BLaER1 treated with 17β-estradiol and CSF1 and Interleukin-3, amounts not matched to agents 10 nM and 100 nM (cell line): ENCODE measurements at regions not wholly inside any gene's neighbourhood (a gene's known extent, or its start where the extent isn't known, plus 50 kb on each side); places are given as distances from the start of the nearest gene placed in this dataset.

Source experiments
- H3K27ac ChIP-seq, 11 experiments: shearing (Covaris generic); formaldehyde crosslinking; 2 replicates each; pipeline ENCODE4 v1.8.1; 2022
- H3K27me3 ChIP-seq, 11 experiments: shearing (Covaris generic); formaldehyde crosslinking; 2 replicates each; pipeline ENCODE4 v1.8.1; 2022
- H3K36me3 ChIP-seq, 11 experiments: shearing (Covaris generic); formaldehyde crosslinking; 2 replicates each; pipeline ENCODE4 v1.8.1; 2022
- H3K4me1 ChIP-seq, 10 experiments: shearing (Covaris generic); formaldehyde crosslinking; 2 replicates each; pipeline ENCODE4 v1.8.1; 2022
- H3K4me2 ChIP-seq, 11 experiments: shearing (Covaris generic); formaldehyde crosslinking; 2 replicates each; pipeline ENCODE4 v1.8.1; 2022
- H3K4me3 ChIP-seq, 10 experiments: shearing (Covaris generic); formaldehyde crosslinking; 2 replicates each; pipeline ENCODE4 v1.8.1; 2022
- H3K9ac ChIP-seq, 11 experiments: shearing (Covaris generic); formaldehyde crosslinking; 2 replicates each; pipeline ENCODE4 v1.8.1; 2022
- H3K9me3 ChIP-seq, 11 experiments: shearing (Covaris generic); formaldehyde crosslinking; replicated peaks in 1 of 11; 2 replicates each; pipeline ENCODE4 v1.8.1; 2022
- H4K20me1 ChIP-seq, 11 experiments: shearing (Covaris generic); formaldehyde crosslinking; 2 replicates each; pipeline ENCODE4 v1.8.1; 2022
- Cebpa-rat ChIP-seq, 11 experiments: shearing (Covaris generic); IDR thresholded peaks; 2 replicates each; pipeline ENCODE4 v1.8.1; 2022

- Histone ChIP-seq H3K4me1 (0 out of 20 replicates have a peak, but pooled peaks cover 0 to 10% (median 0%) of the 10 kb centered on the region in 10 experiments), H3K36me3 (no peaks in the 10 kb centered on the region), H3K27me3 (peaks cover 56 to 76% (median 65%) of the 10 kb centered on the region in 11 experiments), H3K4me3 (peak overlapping the region in 9 of 10 experiments; percentile 27 to 63 (median 45); a peak in 16 of 20 replicates), H3K4me2 (peak overlapping the region; percentile 44 to 86 (median 55)), H3K9ac (peak overlapping the region in 1 of 11 experiments; percentile 41; a peak in 2 of 22 replicates), H3K9me3 (no peaks in the 10 kb centered on the region), H4K20me1 (peaks cover 0 to 53% (median 19%) of the 10 kb centered on the region in 11 experiments; a peak in 15 of 22 replicates), H3K27ac (no peak overlapping the region)
- TF ChIP-seq Cebpa-rat (IDR thresholded peaks at IDR 0.05): no peak
Measured at GRCh38 chr15:77819851-77820728, 187.4 kb upstream of the LINGO1 start.

- H3K9me3 ChIP-seq: no peaks in the 10 kb centered on the region
- H3K4me2 ChIP-seq: peak overlapping the region; percentile 44 to 86 (median 55)
- peaks cover 0 to 52% (median 18%) of the 10 kb centered on the region in 11 experiments; a peak in 15 of 22 replicates for H4K20me1 ChIP-seq
- H3K4me1 ChIP-seq: 0 out of 20 replicates have a peak, but pooled peaks cover 0 to 10% (median 0%) of the 10 kb centered on the region in 10 experiments
- no peak overlapping the region for H3K27ac ChIP-seq
- H3K4me3 ChIP-seq: peak overlapping the region in 9 of 10 experiments; percentile 27 to 63 (median 45); a peak in 16 of 20 replicates
- peaks cover 56 to 76% (median 65%) of the 10 kb centered on the region in 11 experiments for H3K27me3 ChIP-seq
- peak overlapping the region in 1 of 11 experiments; percentile 41; a peak in 2 of 22 replicates for H3K9ac ChIP-seq
- H3K36me3 ChIP-seq: no peaks in the 10 kb centered on the region
- TF ChIP-seq Cebpa-rat (IDR thresholded peaks at IDR 0.05): no peak
Measured at GRCh38 chr15:77819048-77819850, 186.5 kb upstream of the LINGO1 start.

GRCh38 chr15:77818484-77819047, 185.9 kb upstream of the LINGO1 start:
- H3K4me2 ChIP-seq: no peak overlapping the region
- no peaks in the 10 kb centered on the region for H3K9me3 ChIP-seq
- H3K27ac ChIP-seq: no peak overlapping the region
- no peak overlapping the region for H3K9ac ChIP-seq
- no peak overlapping the region for H3K4me3 ChIP-seq
- 0 out of 20 replicates have a peak, but pooled peaks cover 0 to 10% (median 0%) of the 10 kb centered on the region in 10 experiments for H3K4me1 ChIP-seq
- no peaks in the 10 kb centered on the region for H3K36me3 ChIP-seq
- TF ChIP-seq Cebpa-rat (IDR thresholded peaks at IDR 0.05): no peak
- H4K20me1 ChIP-seq: peaks cover 0 to 45% (median 18%) of the 10 kb centered on the region in 11 experiments; a peak in 15 of 22 replicates
- peaks cover 56 to 76% (median 65%) of the 10 kb centered on the region in 11 experiments for H3K27me3 ChIP-seq

- H3K27ac ChIP-seq: no peak overlapping the region
Measured at GRCh38 chr15:77817434-77817833, 184.7 kb upstream of the LINGO1 start.

GRCh38 chr15:77816983-77817382, 184.3 kb upstream of the LINGO1 start:
- no peak overlapping the region for H3K27ac ChIP-seq
- peaks cover 0 to 21% (median 10%) of the 10 kb centered on the region in 10 experiments; a peak in 15 of 20 replicates for H3K4me1 ChIP-seq
- H3K4me2 ChIP-seq: no peak overlapping the region
- H4K20me1 ChIP-seq: peaks cover 0 to 41% (median 18%) of the 10 kb centered on the region in 11 experiments; a peak in 15 of 22 replicates
- no peaks in the 10 kb centered on the region for H3K36me3 ChIP-seq
- no peaks in the 10 kb centered on the region for H3K9me3 ChIP-seq
- no peak overlapping the region for H3K9ac ChIP-seq
- H3K27me3 ChIP-seq: peaks cover 50 to 67% (median 63%) of the 10 kb centered on the region in 11 experiments
- H3K4me3 ChIP-seq: no peak overlapping the region
- no peak for TF ChIP-seq Cebpa-rat (IDR thresholded peaks at IDR 0.05)

More at GRCh38 chr15:77817434-77817833, 184.7 kb upstream of the LINGO1 start:
- H4K20me1 ChIP-seq: peaks cover 0 to 41% (median 18%) of the 10 kb centered on the region in 11 experiments; a peak in 15 of 22 replicates
- H3K27me3 ChIP-seq: peaks cover 53 to 71% (median 65%) of the 10 kb centered on the region in 11 experiments
- H3K4me2 ChIP-seq: no peak overlapping the region
- H3K4me3 ChIP-seq: no peak overlapping the region
- no peak overlapping the region for H3K9ac ChIP-seq
- no peaks in the 10 kb centered on the region for H3K36me3 ChIP-seq
- no peak for TF ChIP-seq Cebpa-rat (IDR thresholded peaks at IDR 0.05)
- peaks cover 0 to 16% (median 6%) of the 10 kb centered on the region in 10 experiments; a peak in 14 of 20 replicates for H3K4me1 ChIP-seq
- no peaks in the 10 kb centered on the region for H3K9me3 ChIP-seq

GRCh38 chr15:77815015-77815414, 182.3 kb upstream of the LINGO1 start:
- no peak for TF ChIP-seq Cebpa-rat (IDR thresholded peaks at IDR 0.05)
- peaks cover 36 to 47% (median 43%) of the 10 kb centered on the region in 11 experiments for H3K27me3 ChIP-seq
- no peak overlapping the region for H3K9ac ChIP-seq
- no peaks in the 10 kb centered on the region for H3K36me3 ChIP-seq
- H3K4me1 ChIP-seq: peaks cover 0 to 29% (median 18%) of the 10 kb centered on the region in 10 experiments; a peak in 15 of 20 replicates
- no peak overlapping the region for H3K27ac ChIP-seq
- peaks cover 0 to 27% (median 5%) of the 10 kb centered on the region in 11 experiments; a peak in 12 of 22 replicates for H4K20me1 ChIP-seq
- no peak overlapping the region for H3K4me2 ChIP-seq
- H3K9me3 ChIP-seq: no peaks in the 10 kb centered on the region
- H3K4me3 ChIP-seq: no peak overlapping the region

- peaks cover 12 to 24% (median 20%) of the 10 kb centered on the region in 11 experiments for H3K27me3 ChIP-seq
- H3K9me3 ChIP-seq: no peaks in the 10 kb centered on the region
- H4K20me1 ChIP-seq: peaks cover 0 to 15% (median 0%) of the 10 kb centered on the region in 11 experiments; a peak in 7 of 22 replicates
- no peak overlapping the region for H3K4me3 ChIP-seq
- no peaks in the 10 kb centered on the region for H3K36me3 ChIP-seq
- H3K27ac ChIP-seq: no peak overlapping the region
- H3K4me1 ChIP-seq: peaks cover 0 to 33% (median 30%) of the 10 kb centered on the region in 10 experiments; a peak in 15 of 20 replicates
- H3K4me2 ChIP-seq: peak overlapping the region in 9 of 11 experiments; percentile 7 to 62 (median 58); a peak in 15 of 22 replicates
- H3K9ac ChIP-seq: no peak overlapping the region
- no peak for TF ChIP-seq Cebpa-rat (IDR thresholded peaks at IDR 0.05)
Measured at GRCh38 chr15:77812664-77813063, 180.0 kb upstream of the LINGO1 start.

- Histone ChIP-seq H3K4me2 (no peak overlapping the region), H3K27ac (no peak overlapping the region), H4K20me1 (peaks cover 0 to 3% (median 0%) of the 10 kb centered on the region in 11 experiments; a peak in 4 of 22 replicates), H3K4me1 (peaks cover 0 to 33% (median 30%) of the 10 kb centered on the region in 10 experiments; a peak in 15 of 20 replicates), H3K4me3 (no peak overlapping the region), H3K27me3 (peaks cover 0 to 10% (median 6%) of the 10 kb centered on the region in 11 experiments; a peak in 9 of 22 replicates), H3K36me3 (no peaks in the 10 kb centered on the region), H3K9me3 (no peaks in the 10 kb centered on the region), H3K9ac (no peak overlapping the region)
- TF ChIP-seq Cebpa-rat (IDR thresholded peaks at IDR 0.05): no peak
Measured at GRCh38 chr15:77811270-77811669, 178.6 kb upstream of the LINGO1 start.
